IMR-90 (cell line): ENCODE measurements at regions not wholly inside any gene's neighbourhood (a gene's known extent, or its start where the extent isn't known, plus 50 kb on each side); places are given as distances from the start of the nearest gene placed in this dataset.

Experiments
- ATAC-seq: fragments of 200-7000 bp; cut with Tn5 transposase; 2 replicates; pipeline ENCODE4 v1.9.1; 2020; ENCODE audit warnings: low read depth, mild to moderate bottlenecking, moderate library complexity
- BruUV-seq: library from RNA; stranded (reverse); fragments of 400-500 nt; replicated peaks from 2 replicates; lab custom pipeline; 2021; lab: Mats Ljungman, UMichigan
- CTCF ChIA-PET: fragments of 300-600 bp; formaldehyde crosslinking; extraction: SDS; loops from one replicate; lab custom pipeline; 2021; ENCODE audit warnings: antibody characterized with exemption; lab: Yijun Ruan, JAX
- POLR2A ChIA-PET: fragments of 300-600 bp; sonication (Branson Sonifier 250); formaldehyde crosslinking; loops from one replicate; lab custom pipeline; 2022; ENCODE audit warnings: antibody characterized with exemption; ENCODE audit not compliant: unreplicated experiment; lab: Charles Lee
- DNase-seq: peaks from one replicate; pipeline ENCODE4 v3.0.0; 2013
- H2AFZ ChIP-seq: replicated peaks from 2 replicates; pipeline ENCODE3; 2013; ENCODE audit warnings: low read length, mild to moderate bottlenecking; ENCODE audit not compliant: poor library complexity
- H2AK5ac ChIP-seq: 2 replicates; pipeline ENCODE4 v1.6.1; 2013; ENCODE audit warnings: low read depth, low read length, inconsistent platforms
- H2AK9ac ChIP-seq: replicated peaks from 2 replicates; pipeline ENCODE3; 2013; ENCODE audit warnings: mild to moderate bottlenecking, low read depth, low read length, moderate library complexity; ENCODE audit not compliant: poor library complexity
- H2BK120ac ChIP-seq: 2 replicates; pipeline ENCODE4 v1.6.1; 2013; ENCODE audit warnings: low read depth, low read length, inconsistent platforms
- H2BK15ac ChIP-seq: 3 replicates; pipeline ENCODE4 v1.6.1; 2013; ENCODE audit warnings: low read depth, low read length, inconsistent platforms
- H2BK20ac ChIP-seq: 2 replicates; pipeline ENCODE4 v1.6.1; 2013; ENCODE audit warnings: low read depth, mild to moderate bottlenecking, inconsistent platforms, low read length, moderate library complexity
- H2BK5ac ChIP-seq: 2 replicates; pipeline ENCODE4 v1.6.1; 2013; ENCODE audit warnings: mild to moderate bottlenecking, low read depth, low read length, inconsistent platforms; ENCODE audit not compliant: poor library complexity, severe bottlenecking
- H3K14ac ChIP-seq: replicated peaks from 2 replicates; pipeline ENCODE4 v1.6.1; 2013; ENCODE audit warnings: low read depth, low read length, inconsistent platforms
- H3K18ac ChIP-seq: 2 replicates; pipeline ENCODE4 v1.6.1; 2013; ENCODE audit warnings: low read depth, low read length, control low read depth
- H3K23ac ChIP-seq: 2 replicates; pipeline ENCODE4 v1.6.1; 2013; ENCODE audit warnings: low read depth, low read length, inconsistent platforms
- H3K27ac ChIP-seq: 2 replicates; pipeline ENCODE4 v1.5.1; 2013; ENCODE audit warnings: mild to moderate bottlenecking, control low read depth, low read length; ENCODE audit not compliant: insufficient read depth
- H3K27me3 ChIP-seq: 2 replicates; pipeline ENCODE4 v1.6.1; 2013; ENCODE audit warnings: low read length; ENCODE audit not compliant: control insufficient read depth, insufficient read depth
- H3K36me3 ChIP-seq: 2 replicates; pipeline ENCODE4 v1.6.1; 2013; ENCODE audit warnings: low read length, mixed read lengths; ENCODE audit not compliant: control insufficient read depth, insufficient read depth
- H3K4ac ChIP-seq: 2 replicates; pipeline ENCODE4 v1.6.1; 2013; ENCODE audit warnings: low read depth, low read length, inconsistent platforms
- H3K4me1 ChIP-seq: 2 replicates; pipeline ENCODE4 v1.6.1; 2013; ENCODE audit warnings: low read length, mixed read lengths; ENCODE audit not compliant: control insufficient read depth, insufficient read depth
- H3K4me2 ChIP-seq: 2 replicates; pipeline ENCODE4 v1.6.1; 2013; ENCODE audit warnings: low read depth, mild to moderate bottlenecking, control low read depth, low read length, moderate library complexity
- H3K4me3 ChIP-seq: 2 replicates; pipeline ENCODE4 v1.5.1; 2013; ENCODE audit warnings: low read depth, mild to moderate bottlenecking, control low read depth, low read length, moderate library complexity; ENCODE audit not compliant: insufficient read depth
- H3K56ac ChIP-seq: 2 replicates; pipeline ENCODE4 v1.6.1; 2013; ENCODE audit warnings: low read length, inconsistent platforms; ENCODE audit not compliant: insufficient read depth; ENCODE audit errors: extremely low read depth
- H3K79me1 ChIP-seq, 2 experiments: 2 replicates each; pipeline ENCODE4 v1.6.1; 2013; ENCODE audit warnings: low read length in 2 of 2, inconsistent platforms in 1 of 2, low read depth in 1 of 2
- H3K9ac ChIP-seq: 2 replicates; pipeline ENCODE4 v1.6.1; 2013; ENCODE audit warnings: low read depth, low read length, control low read depth
- H3K9me1 ChIP-seq: 2 replicates; pipeline ENCODE4 v1.6.1; 2013; ENCODE audit warnings: low read length, inconsistent platforms; ENCODE audit not compliant: insufficient read depth
- H3K9me3 ChIP-seq: 2 replicates; pipeline ENCODE4 v1.6.1; 2013; ENCODE audit warnings: low read length; ENCODE audit not compliant: control insufficient read depth, insufficient read depth
- H4K20me1 ChIP-seq: 2 replicates; pipeline ENCODE4 v1.6.1; 2013; ENCODE audit warnings: low read length, inconsistent platforms; ENCODE audit not compliant: insufficient read depth
- H4K5ac ChIP-seq: 2 replicates; pipeline ENCODE4 v1.6.1; 2013; ENCODE audit warnings: mild to moderate bottlenecking, low read depth, low read length, control low read depth
- H4K8ac ChIP-seq, 2 experiments: 2 replicates each; pipeline ENCODE4 v1.6.1; 2013; ENCODE audit warnings: low read depth in 2 of 2, low read length in 2 of 2, control low read depth in 1 of 2, inconsistent platforms in 1 of 2
- H4K91ac ChIP-seq: 2 replicates; pipeline ENCODE4 v1.6.1; 2013; ENCODE audit warnings: low read depth, low read length, inconsistent platforms; ENCODE audit not compliant: insufficient read depth
- BHLHE40 ChIP-seq: fragments of 150-350 bp; IDR thresholded peaks from 2 replicates; pipeline ENCODE4 v1.6.1; 2016; ENCODE audit warnings: mild to moderate bottlenecking, low read depth, low read length
- CTCF ChIP-seq: conservative IDR thresholded peaks from 2 replicates; pipeline ENCODE4 v1.5.1; 2012; ENCODE audit warnings: mild to moderate bottlenecking, low read depth, low read length, improper control_type of control experiment
- MAFK ChIP-seq: IDR thresholded peaks from 2 replicates; pipeline ENCODE4 v1.6.1; 2012; ENCODE audit warnings: low read depth, low read length, improper control_type of control experiment
- POLR2A ChIP-seq: IDR thresholded peaks from 2 replicates; pipeline ENCODE4 v1.6.1; 2012; ENCODE audit warnings: mild to moderate bottlenecking, low read depth, low read length
- RAD21 ChIP-seq: IDR thresholded peaks from 2 replicates; pipeline ENCODE4 v1.6.1; 2012; ENCODE audit warnings: low read length, improper control_type of control experiment
- RFX5 ChIP-seq: IDR thresholded peaks from 2 replicates; pipeline ENCODE4 v1.8.0; 2012; ENCODE audit warnings: low read depth, mild to moderate bottlenecking, low read length, moderate library complexity
- WGBS, 2 experiments: methylation state at CpG; one replicate each; pipeline versions ENCODE4 v1.1.5 to v1.1.7; 2013; ENCODE audit warnings: missing lambda C conversion rate in 2 of 2; ENCODE audit not compliant: insufficient read length in 1 of 2; ENCODE audit errors: extremely low coverage in 2 of 2; 5-methylcytosine and 5-hydroxymethylcytosine counted together
- dilution Hi-C: fragments of 300-500 bp; cut with HindIII; formaldehyde crosslinking; loops from one replicate; pipeline ENCODE4 v1.14.3; 2018; ENCODE audit warnings: low sequenced_read_pairs; ENCODE audit not compliant: unreplicated experiment
- in situ Hi-C: fragments of 300-500 bp; cut with MboI; formaldehyde crosslinking; loops from 3 replicates; pipeline ENCODE4 v1.14.3; 2019; ENCODE audit warnings: low sequenced_read_pairs, inconsistent platforms, mixed read lengths
- intact Hi-C: fragments of 100-400 bp; cut with micrococcal nuclease; formaldehyde crosslinking; loops from 2 replicates; pipeline ENCODE4 v1.10.0; 2022
- TF ChIP-seq, protein P1 (sequence below): fragments of 150-350 bp; IDR thresholded peaks from 2 replicates; pipeline ENCODE4 v1.6.1; 2016; ENCODE audit warnings: low read depth, mild to moderate bottlenecking, low read length, moderate library complexity, borderline replicate concordance
- TF ChIP-seq, protein P2 (sequence below): fragments of 150-350 bp; IDR thresholded peaks from 2 replicates; pipeline ENCODE4 v1.6.1; 2017; ENCODE audit warnings: mild to moderate bottlenecking, antibody characterized with exemption, low read length, low read depth

- Histone ChIP-seq H3K79me1 (no peaks in the 10 kb centered on the region), H4K20me1 (no peaks in the 10 kb centered on the region), H3K4me3 (no peak overlapping the region), H3K23ac (no peak overlapping the region), H3K14ac (no peak overlapping the region), H3K9ac (no peak overlapping the region), H3K56ac (no peak overlapping the region), H2BK120ac (no peak overlapping the region), H4K91ac (no peak overlapping the region), H3K27me3 (no peaks in the 10 kb centered on the region; the same call in 1 of the 2 replicates), H4K5ac (no peak overlapping the region), H2BK20ac (no peak overlapping the region), H3K4ac (no peak overlapping the region), H2AFZ (no peak overlapping the region), H2AK5ac (no peak overlapping the region), H3K4me1 (no peaks in the 10 kb centered on the region), H2BK5ac (no peak overlapping the region), H3K9me3 (no peaks in the 10 kb centered on the region), H3K9me1 (no peaks in the 10 kb centered on the region), H4K8ac (no peak overlapping the region), H3K18ac (no peak overlapping the region), H2BK15ac (no peak overlapping the region), H3K27ac (no peak overlapping the region), H2AK9ac (no peak overlapping the region), H3K36me3 (no peaks in the 10 kb centered on the region), H3K4me2 (no peak overlapping the region)
- dilution Hi-C loops = no loop called here
- intact Hi-C loops = no loop called here
- ATAC-seq (no peak), DNase-seq (no peak)
- BruUV-seq = no TSS peak
- ChIA-PET CTCF (no interaction called here), POLR2A (no interaction called here)
- no CpG with 5 or more reads among the region's 2 CpGs for WGBS, 2 experiments
- in situ Hi-C loops = no loop called here
- no peak for TF ChIP-seq CTCF
- no peak for TF ChIP-seq RAD21
- TF ChIP-seq BHLHE40 = no peak
- TF ChIP-seq, protein P1, sequence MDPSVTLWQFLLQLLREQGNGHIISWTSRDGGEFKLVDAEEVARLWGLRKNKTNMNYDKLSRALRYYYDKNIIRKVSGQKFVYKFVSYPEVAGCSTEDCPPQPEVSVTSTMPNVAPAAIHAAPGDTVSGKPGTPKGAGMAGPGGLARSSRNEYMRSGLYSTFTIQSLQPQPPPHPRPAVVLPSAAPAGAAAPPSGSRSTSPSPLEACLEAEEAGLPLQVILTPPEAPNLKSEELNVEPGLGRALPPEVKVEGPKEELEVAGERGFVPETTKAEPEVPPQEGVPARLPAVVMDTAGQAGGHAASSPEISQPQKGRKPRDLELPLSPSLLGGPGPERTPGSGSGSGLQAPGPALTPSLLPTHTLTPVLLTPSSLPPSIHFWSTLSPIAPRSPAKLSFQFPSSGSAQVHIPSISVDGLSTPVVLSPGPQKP = no peak
- no peak for TF ChIP-seq MAFK
- TF ChIP-seq RFX5 = no peak
- TF ChIP-seq POLR2A = no peak
- TF ChIP-seq, protein P2, sequence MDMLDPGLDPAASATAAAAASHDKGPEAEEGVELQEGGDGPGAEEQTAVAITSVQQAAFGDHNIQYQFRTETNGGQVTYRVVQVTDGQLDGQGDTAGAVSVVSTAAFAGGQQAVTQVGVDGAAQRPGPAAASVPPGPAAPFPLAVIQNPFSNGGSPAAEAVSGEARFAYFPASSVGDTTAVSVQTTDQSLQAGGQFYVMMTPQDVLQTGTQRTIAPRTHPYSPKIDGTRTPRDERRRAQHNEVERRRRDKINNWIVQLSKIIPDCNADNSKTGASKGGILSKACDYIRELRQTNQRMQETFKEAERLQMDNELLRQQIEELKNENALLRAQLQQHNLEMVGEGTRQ = no peak
These were observed 393.1 kb downstream of the RRAGC start for GRCh38 chr1:38466487-38466886.
